ENCODE measurements at regions not wholly inside any gene's neighbourhood (a gene's known extent, or its start where the extent isn't known, plus 50 kb on each side); places are given as distances from the start of the nearest gene placed in this dataset.

GRCh38 chr6:96410467-96410866 is 111.1 kb upstream of the UFL1 start:
- Histone ChIP-seq H3K36me3 (ENCODE audit: insufficient read depth, low read length, poor library complexity, severe bottlenecking) (no peaks in the 10 kb centered on the region), H3K4me1 (ENCODE audit: insufficient read depth, low read length, poor library complexity, severe bottlenecking) (no peaks in the 10 kb centered on the region), H3K27me3 (replicated peaks; ENCODE audit: insufficient read depth, low read depth, low read length, poor library complexity) (no peaks in the 10 kb centered on the region), H3K9me3 (ENCODE audit: low read depth, low read length, poor library complexity, severe bottlenecking) (no peaks in the 10 kb centered on the region), H3K4me3 (ENCODE audit: low read depth, low read length, poor library complexity, severe bottlenecking) (no peak overlapping the region), H3K27ac (ENCODE audit: low read depth, low read length, poor library complexity, severe bottlenecking) (no peak overlapping the region)
- intact Hi-C loops (cut with micrococcal nuclease; ENCODE audit: unreplicated experiment), result no loop called here
- CTCF ChIA-PET, result no interaction called here
- no TSS peak for BruUV-seq (replicated peaks)
- DNase-seq (ENCODE audit: low spot score), result no peak
- POLR2A ChIA-PET (ENCODE audit: low non-redundant PET), result no interaction called here
- TF ChIP-seq EZH2 (IDR thresholded peaks at IDR 0.05; ENCODE audit: borderline replicate concordance, low read depth, low read length, poor library complexity, severe bottlenecking) (no peak), CTCF (conservative IDR thresholded peaks at IDR 0.05; ENCODE audit: low read depth, low read length) (no peak)

GRCh38 chr6:96420294-96420693 is 101.3 kb upstream of the UFL1 start:
- no TSS peak for BruUV-seq (replicated peaks)
- Histone ChIP-seq H3K4me1 (ENCODE audit: insufficient read depth, low read length, poor library complexity, severe bottlenecking) (no peaks in the 10 kb centered on the region), H3K27ac (ENCODE audit: low read depth, low read length, poor library complexity, severe bottlenecking) (no peak overlapping the region), H3K27me3 (replicated peaks; ENCODE audit: insufficient read depth, low read depth, low read length, poor library complexity) (no peaks in the 10 kb centered on the region), H3K9me3 (ENCODE audit: low read depth, low read length, poor library complexity, severe bottlenecking) (no peaks in the 10 kb centered on the region), H3K36me3 (ENCODE audit: insufficient read depth, low read length, poor library complexity, severe bottlenecking) (no peaks in the 10 kb centered on the region), H3K4me3 (ENCODE audit: low read depth, low read length, poor library complexity, severe bottlenecking) (no peak overlapping the region)
- TF ChIP-seq EZH2 (IDR thresholded peaks at IDR 0.05; ENCODE audit: borderline replicate concordance, low read depth, low read length, poor library complexity, severe bottlenecking), result no peak
- no peak for TF ChIP-seq CTCF (conservative IDR thresholded peaks at IDR 0.05; ENCODE audit: low read depth, low read length)
- CTCF ChIA-PET, result no interaction called here
- intact Hi-C loops (cut with micrococcal nuclease; ENCODE audit: unreplicated experiment), result no loop called here
- POLR2A ChIA-PET (ENCODE audit: low non-redundant PET), result no interaction called here
- DNase-seq (ENCODE audit: low spot score), result no peak

DNA sequence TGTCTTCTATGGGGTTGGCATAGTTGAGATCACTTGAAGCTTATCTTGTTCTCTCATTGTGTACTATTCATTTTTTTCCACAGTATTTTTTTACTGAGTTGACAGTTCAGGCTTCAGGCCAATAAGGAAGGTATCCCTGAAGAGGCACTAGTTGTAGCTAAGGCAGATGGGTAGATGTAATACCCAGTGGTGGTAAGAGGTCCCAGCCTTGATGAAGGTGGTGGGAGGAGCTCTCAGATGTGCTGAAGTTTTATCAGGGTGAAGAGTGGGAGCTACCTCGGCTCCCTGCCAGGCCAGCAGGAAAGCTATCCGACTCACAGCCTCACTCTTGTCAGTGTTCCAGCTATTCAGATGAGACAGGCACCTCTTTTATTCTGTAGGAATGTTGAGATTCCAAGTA is 87.7 kb upstream of the UFL1 start:
- intact Hi-C loops (cut with micrococcal nuclease; ENCODE audit: unreplicated experiment), result no loop called here
- no peak for DNase-seq (ENCODE audit: low spot score)
- BruUV-seq (replicated peaks), result no TSS peak
- TF ChIP-seq EZH2 (IDR thresholded peaks at IDR 0.05; ENCODE audit: borderline replicate concordance, low read depth, low read length, poor library complexity, severe bottlenecking), result no peak
- no peak for TF ChIP-seq CTCF (conservative IDR thresholded peaks at IDR 0.05; ENCODE audit: low read depth, low read length)
- ChIA-PET CTCF (no interaction called here), POLR2A (ENCODE audit: low non-redundant PET) (no interaction called here)
- Histone ChIP-seq H3K27ac (ENCODE audit: low read depth, low read length, poor library complexity, severe bottlenecking) (no peak overlapping the region), H3K36me3 (ENCODE audit: insufficient read depth, low read length, poor library complexity, severe bottlenecking) (no peaks in the 10 kb centered on the region), H3K4me1 (ENCODE audit: insufficient read depth, low read length, poor library complexity, severe bottlenecking) (no peaks in the 10 kb centered on the region), H3K4me3 (ENCODE audit: low read depth, low read length, poor library complexity, severe bottlenecking) (no peak overlapping the region), H3K27me3 (replicated peaks; ENCODE audit: insufficient read depth, low read depth, low read length, poor library complexity) (no peaks in the 10 kb centered on the region), H3K9me3 (ENCODE audit: low read depth, low read length, poor library complexity, severe bottlenecking) (no peaks in the 10 kb centered on the region)
